Cardiac fibroblast (primary cell): ENCODE measurements at regions not wholly inside any gene's neighbourhood (a gene's known extent, or its start where the extent isn't known, plus 50 kb on each side); places are given as distances from the start of the nearest gene placed in this dataset.

Source experiments
- DNase-seq, 2 donors: peaks; one replicate each; pipeline versions ENCODE4 v3.0.0 to v3.0.0-alpha.2; 2010; ENCODE audit warnings: low read depth in 2 of 2
- H3K4me3 ChIP-seq, 2 donors: replicated peaks in 1 of 2; 1 replicate in 1 of 2; 2 replicates in 1 of 2; pipeline ENCODE4 v1.5.1; 2011; ENCODE audit warnings: low read depth in 2 of 2, low read length in 2 of 2, mild to moderate bottlenecking in 2 of 2, moderate library complexity in 1 of 2
- TF ChIP-seq, protein P1 (sequence below): IDR thresholded peaks from one replicate; pipeline ENCODE4 v1.5.1; 2011; ENCODE audit warnings: low read depth, mild to moderate bottlenecking, low read length, inconsistent platforms

GRCh38 chr9:134217431-134218210 is 53.3 kb upstream of the RNU6ATAC start:
- H3K4me3 ChIP-seq = no peak overlapping the region
- no peak for DNase-seq
- TF ChIP-seq, protein P1, sequence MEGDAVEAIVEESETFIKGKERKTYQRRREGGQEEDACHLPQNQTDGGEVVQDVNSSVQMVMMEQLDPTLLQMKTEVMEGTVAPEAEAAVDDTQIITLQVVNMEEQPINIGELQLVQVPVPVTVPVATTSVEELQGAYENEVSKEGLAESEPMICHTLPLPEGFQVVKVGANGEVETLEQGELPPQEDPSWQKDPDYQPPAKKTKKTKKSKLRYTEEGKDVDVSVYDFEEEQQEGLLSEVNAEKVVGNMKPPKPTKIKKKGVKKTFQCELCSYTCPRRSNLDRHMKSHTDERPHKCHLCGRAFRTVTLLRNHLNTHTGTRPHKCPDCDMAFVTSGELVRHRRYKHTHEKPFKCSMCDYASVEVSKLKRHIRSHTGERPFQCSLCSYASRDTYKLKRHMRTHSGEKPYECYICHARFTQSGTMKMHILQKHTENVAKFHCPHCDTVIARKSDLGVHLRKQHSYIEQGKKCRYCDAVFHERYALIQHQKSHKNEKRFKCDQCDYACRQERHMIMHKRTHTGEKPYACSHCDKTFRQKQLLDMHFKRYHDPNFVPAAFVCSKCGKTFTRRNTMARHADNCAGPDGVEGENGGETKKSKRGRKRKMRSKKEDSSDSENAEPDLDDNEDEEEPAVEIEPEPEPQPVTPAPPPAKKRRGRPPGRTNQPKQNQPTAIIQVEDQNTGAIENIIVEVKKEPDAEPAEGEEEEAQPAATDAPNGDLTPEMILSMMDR = no peak

DNA sequence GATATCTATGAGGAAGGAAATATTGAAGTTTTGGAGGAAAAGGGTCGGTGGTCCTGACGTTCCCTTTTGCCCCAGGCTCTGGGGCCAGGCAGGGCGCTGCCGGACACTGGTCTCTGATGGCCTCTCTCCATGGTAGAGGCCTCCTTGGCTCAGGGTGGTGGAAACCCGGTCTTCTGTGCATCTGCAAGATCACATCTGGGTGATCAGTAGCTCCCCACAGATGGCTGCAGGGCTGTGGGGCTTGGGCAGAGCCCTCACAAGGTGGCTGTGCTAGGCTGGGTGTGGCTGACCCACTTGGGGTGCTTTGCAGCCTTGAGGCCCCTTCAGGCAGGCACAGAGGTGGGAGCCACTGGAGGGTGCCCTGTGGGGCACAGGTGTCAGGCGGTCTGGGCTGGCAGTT is 53.9 kb upstream of the RNU6ATAC start:
- TF ChIP-seq, protein P1 = no peak
- no peak overlapping the region for H3K4me3 ChIP-seq
- no peak for DNase-seq

- TF ChIP-seq, protein P1 = no peak
- H3K4me3 ChIP-seq = no peak overlapping the region
- DNase-seq = no peak
Observed at GRCh38 chr9:134219646-134220060, 55.3 kb upstream of the RNU6ATAC start.

- no peak overlapping the region for H3K4me3 ChIP-seq
- DNase-seq = no peak
- TF ChIP-seq, protein P1 = no peak
Observed at GRCh38 chr9:134220311-134220710, 55.9 kb upstream of the RNU6ATAC start.

DNA sequence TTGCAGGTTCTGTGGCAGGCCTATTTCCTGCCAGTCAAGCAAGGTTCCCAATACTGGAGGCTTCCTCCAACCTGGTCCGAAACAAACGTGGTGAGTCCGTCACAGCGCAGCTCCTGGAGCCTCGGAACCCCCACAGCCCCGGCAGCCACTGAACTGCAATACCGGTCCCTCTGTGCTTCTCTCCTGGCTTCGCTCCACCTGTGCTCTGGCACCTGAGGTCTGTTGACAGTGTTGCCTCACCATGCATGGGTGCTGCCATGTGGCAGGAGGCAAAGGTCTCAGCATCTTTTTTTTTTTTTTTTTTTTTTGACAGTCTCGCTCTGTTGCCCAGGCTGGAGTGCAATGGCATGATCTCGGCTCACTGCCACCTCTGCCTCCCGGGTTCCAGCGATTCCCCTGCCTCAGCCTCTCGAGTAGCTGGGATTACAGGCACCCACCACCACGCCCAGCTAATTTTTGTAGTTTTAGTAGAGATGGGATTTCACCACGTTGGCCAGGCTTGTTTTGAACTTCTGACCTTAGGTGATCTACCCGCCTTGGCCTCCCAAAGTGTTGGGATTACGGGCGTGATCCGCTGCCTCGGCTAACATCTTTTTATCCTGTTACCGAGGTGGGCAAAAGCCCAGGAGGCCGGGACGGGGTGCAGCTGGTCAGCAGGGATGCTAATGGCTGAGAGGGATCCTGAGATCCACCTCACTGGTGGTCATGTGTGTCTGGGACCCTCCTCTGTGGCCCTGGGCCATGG is 57.1 kb upstream of the RNU6ATAC start:
- TF ChIP-seq, protein P1 = no peak
- DNase-seq = no peak
- H3K4me3 ChIP-seq = no peak overlapping the region

GRCh38 chr9:134222018-134222573 is 57.7 kb upstream of the RNU6ATAC start:
- TF ChIP-seq, protein P1 = no peak
- H3K4me3 ChIP-seq = no peak overlapping the region
- no peak for DNase-seq
